Spleen (tissue), 7 donors: ENCODE measurements at regions not wholly inside any gene's neighbourhood (a gene's known extent, or its start where the extent isn't known, plus 50 kb on each side); places are given as distances from the start of the nearest gene placed in this dataset.

Experiments
- POLR2A ChIP-seq, 3 donors: fragments of 450-650 bp; IDR thresholded peaks; one replicate each; pipeline ENCODE4 v1.5.1; 2017; ENCODE audit warnings: antibody characterized with exemption in 3 of 3, mild to moderate bottlenecking in 1 of 3
- TF ChIP-seq, protein P1 (sequence below), 11 experiments: fragments of 200-600 bp in 7 of 11; fragments of 450-650 bp in 4 of 11; sonication (generic) in 4 of 11; IDR thresholded peaks in 8 of 11; conservative IDR thresholded peaks in 3 of 11; 1 replicate in 7 of 11; 2 replicates in 4 of 11; pipeline versions ENCODE4 v1.4.0 to v1.8.0; 2016 to 2021; ENCODE audit warnings: antibody characterized with exemption in 11 of 11, inconsistent platforms in 4 of 11, mild to moderate bottlenecking in 1 of 11
- donor health status: DM: no; HTN: no; CAD: no; lungs with moderate emphysema.
- donor health status: DM: no; HTN: no; CAD: no.
- donor health status: DM: no; HTN: no; CAD: no.

DNA sequence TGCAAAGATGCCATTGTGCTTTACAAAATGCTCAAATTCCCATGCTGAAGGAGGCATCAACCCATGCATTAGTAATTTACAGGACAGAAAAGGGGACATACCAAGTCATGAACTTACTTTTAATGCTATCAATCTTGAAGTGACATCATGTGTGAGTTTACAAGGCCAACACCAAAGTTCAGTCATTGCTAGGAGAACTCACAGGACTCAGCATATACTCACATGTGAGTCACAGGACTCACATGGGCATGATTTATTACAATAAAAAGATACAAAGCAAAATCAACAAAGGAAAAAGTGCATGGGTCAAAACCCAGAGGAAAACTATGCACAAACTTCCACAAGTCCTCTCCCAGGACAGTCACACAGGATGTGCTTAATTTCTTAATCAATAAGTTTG is 1656.0 kb downstream of the MRPL39 start:
- no peak for TF ChIP-seq POLR2A (IDR thresholded peaks at IDR 0.05)
- TF ChIP-seq, protein P1, sequence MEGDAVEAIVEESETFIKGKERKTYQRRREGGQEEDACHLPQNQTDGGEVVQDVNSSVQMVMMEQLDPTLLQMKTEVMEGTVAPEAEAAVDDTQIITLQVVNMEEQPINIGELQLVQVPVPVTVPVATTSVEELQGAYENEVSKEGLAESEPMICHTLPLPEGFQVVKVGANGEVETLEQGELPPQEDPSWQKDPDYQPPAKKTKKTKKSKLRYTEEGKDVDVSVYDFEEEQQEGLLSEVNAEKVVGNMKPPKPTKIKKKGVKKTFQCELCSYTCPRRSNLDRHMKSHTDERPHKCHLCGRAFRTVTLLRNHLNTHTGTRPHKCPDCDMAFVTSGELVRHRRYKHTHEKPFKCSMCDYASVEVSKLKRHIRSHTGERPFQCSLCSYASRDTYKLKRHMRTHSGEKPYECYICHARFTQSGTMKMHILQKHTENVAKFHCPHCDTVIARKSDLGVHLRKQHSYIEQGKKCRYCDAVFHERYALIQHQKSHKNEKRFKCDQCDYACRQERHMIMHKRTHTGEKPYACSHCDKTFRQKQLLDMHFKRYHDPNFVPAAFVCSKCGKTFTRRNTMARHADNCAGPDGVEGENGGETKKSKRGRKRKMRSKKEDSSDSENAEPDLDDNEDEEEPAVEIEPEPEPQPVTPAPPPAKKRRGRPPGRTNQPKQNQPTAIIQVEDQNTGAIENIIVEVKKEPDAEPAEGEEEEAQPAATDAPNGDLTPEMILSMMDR (IDR thresholded peaks at IDR 0.05 in 8 of 11, conservative IDR thresholded peaks at IDR 0.05 in 3 of 11): no peak
